HG02763 (cell line): ENCODE measurements at regions not wholly inside any gene's neighbourhood (a gene's known extent, or its start where the extent isn't known, plus 50 kb on each side); places are given as distances from the start of the nearest gene placed in this dataset.

Experiments
- ATAC-seq: cut with Tn5 transposase; IDR thresholded peaks from one replicate; pipeline ENCODE4 v1.9.1; 2021; ENCODE audit warnings: mild to moderate bottlenecking, moderate library complexity; ENCODE audit not compliant: unreplicated experiment

DNA sequence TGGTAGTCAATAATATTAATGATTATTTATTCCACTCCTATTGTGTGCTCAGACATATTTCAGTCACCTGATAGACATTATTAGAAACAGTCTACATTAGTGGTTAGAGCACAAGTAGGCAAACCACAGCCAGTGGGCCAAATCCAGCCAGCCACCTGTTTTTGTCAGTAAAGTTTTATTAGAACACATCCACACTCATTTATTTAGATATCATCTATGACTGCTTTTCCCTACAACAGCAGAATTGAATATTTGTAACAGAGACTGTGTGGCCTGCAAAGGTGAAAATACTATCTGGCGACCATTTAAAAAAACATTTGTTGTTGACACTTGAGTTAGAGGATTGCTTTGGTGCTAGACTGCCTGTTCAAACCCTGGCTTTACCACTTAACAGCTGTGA lies 220.0 kb upstream of the ZFP64 start:
- ATAC-seq: no peak

DNA sequence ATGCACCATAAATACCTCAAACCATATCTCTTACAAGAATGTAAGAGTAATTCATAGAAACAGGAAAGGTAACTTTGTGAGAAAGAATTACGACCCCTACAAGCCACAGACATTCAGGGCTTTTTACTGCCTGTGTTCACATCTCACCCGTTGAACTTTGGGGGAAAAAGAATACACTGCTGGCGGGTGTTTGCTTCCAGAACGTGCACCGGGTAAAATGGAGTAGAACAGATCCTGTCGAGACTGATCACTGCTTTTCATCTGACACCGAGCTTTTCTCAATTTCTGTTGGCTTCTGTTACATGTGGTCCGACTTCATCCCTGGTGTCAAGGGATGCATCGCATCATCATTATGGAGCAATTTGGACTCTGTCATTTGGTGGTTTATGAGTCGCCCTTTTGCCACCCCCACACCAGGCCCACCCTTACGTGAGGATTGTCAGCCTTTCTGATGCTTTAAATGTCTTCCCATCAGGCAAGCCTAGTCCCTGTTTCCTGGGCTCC lies 219.2 kb upstream of the ZFP64 start:
- ATAC-seq: no peak

DNA sequence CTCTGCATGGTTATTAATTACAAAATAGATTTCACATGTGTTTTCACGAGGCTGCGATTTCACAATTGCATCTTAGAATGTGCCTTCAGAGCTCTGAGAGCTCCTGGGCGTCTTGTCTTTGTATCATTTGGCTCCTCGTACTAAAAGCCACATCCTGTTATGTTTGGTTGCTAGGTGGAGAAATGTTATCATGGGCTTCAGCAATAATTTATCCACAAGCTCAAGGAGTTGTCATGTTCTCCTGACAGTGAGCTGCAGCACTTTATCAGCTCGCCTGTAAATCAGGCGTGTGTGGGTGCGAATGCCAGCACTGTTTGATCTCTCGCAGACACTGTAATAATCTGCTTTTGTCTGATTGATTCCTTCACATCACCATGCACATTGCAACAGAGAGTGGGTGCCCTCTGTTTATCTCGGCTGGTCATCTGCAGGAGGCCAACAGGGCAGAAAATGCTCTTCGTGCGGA lies 218.6 kb upstream of the ZFP64 start:
- no peak for ATAC-seq

DNA sequence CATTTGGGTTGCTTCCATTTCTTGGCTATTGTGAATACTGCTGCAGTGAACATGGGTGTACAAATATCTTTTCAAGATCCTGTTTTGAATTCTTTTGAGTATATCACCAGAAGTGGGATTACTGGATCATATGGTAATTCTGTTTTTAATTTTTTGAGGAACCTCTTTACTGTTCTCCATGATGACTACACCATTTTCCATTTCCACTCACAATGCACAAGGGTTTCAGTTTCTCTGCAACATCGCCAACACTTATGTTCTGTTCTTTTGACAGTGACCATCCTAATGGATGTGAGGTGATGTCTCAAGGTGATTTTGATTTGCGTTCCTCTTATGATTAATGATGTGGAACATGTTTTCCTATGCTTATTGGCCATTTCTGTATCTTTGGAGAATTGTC lies 214.4 kb upstream of the ZFP64 start:
- ATAC-seq: no peak

DNA sequence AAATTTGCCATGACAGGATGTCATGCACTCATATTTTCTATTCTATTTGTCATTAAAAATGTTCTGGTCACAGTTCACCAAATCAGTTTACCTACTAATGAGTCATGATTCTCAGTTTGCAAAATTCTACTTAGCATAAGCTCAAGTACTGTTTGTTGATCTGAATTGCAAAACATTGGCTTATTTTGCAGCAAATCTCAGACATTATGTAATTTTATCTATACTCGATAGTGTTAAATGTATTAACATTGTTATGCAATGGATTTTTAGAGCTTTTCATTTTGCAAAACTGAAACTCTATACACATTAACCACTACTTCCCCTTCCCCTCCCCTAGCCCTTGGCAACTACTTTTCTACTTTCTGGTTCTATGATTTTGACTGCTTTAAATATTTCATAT lies 213.8 kb upstream of the ZFP64 start:
- ATAC-seq: peak; percentile 66

DNA sequence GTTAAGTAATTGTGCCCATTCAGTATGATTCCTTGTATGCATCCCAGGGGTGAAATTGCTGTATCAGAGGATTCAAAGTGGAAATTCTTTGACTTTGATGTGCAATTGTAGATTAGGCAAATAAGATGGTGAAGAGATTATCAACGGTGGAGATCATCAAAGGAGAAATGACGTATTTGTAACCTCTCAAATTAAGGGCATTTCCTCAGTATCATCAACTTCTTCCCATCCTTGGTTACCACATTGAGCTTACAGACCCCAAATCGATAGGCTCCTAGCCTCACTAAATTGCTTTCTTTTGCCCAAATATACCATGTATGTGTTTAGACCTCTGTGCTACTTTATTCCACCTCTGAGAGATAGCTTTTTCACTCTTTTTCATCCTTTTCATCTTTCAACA lies 213.1 kb upstream of the ZFP64 start:
- no peak for ATAC-seq

DNA sequence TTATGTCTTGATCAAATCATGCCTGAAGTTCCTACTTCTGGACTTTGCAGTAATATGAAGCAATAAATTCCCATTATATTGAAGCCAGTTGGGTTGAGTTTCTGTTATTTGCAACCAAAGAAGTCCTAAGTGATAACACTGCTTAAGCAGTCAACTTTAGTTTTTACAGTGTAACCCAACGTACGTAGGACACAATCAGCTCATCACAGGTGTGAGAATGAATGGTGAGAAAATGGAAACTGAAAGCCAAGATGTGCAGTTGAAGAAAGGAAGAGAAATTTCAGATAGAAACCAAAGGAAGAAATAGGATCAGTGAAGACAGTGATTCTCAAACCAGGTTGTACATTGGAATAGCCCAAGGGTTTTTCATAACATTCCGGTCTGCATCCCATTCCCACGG lies 211.4 kb upstream of the ZFP64 start:
- ATAC-seq: no peak

DNA sequence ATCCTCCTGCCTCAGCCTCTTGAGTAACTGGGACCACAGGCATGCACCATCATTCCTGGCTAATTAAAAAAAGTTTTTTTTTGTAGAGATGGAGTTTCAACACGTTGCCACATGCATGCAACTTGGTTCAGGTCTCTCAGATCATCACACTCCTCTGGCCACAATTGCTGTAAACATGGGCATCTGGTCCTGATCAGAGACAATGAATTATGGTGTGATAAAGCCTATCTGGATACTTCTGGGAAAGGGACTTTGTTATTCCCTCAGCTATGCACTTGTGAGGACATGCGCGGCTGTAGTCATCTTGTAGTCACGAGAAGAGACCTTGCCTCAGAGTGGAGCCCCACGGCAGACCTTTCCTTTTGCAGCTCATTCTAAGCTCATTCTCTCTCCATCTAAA lies 210.9 kb upstream of the ZFP64 start:
- no peak for ATAC-seq

DNA sequence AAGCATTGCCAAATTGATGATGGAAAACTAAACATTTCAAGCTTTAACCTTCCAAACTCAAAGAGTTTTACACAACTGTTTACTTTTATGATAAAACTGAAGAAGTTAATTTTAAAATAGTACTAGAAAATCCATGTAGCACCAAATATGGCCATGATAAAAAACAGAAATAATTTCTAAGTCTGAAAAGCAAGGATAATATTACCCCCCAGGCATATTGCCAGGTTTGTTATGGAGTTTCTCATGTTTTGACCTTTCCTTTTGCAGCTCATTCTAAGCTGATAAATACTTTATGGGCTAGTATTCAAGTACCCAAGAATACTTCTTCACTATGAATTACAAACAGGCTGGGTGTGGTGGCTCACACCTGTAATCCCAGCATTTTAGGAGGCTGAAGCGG lies 209.9 kb upstream of the ZFP64 start:
- ATAC-seq: no peak

DNA sequence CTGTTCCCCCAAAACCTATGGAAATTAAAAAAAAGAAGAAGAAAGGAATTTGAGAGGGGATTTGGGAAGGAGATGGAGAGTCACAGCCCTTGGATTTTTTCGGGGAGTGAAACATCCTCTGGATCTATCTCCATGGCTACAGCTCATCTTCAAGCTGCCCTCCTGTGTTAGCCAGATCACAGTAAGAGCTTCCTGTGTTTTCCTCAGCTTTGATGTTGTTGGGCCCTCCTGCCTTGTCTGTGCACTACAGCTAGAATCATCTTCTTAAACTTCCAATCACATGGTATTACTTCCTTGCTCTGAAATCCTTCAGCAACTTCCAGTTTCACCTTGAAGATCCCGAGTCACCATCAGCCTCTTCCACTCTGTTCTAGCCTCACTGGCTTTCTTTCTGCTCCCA lies 207.8 kb upstream of the ZFP64 start:
- ATAC-seq: no peak

DNA sequence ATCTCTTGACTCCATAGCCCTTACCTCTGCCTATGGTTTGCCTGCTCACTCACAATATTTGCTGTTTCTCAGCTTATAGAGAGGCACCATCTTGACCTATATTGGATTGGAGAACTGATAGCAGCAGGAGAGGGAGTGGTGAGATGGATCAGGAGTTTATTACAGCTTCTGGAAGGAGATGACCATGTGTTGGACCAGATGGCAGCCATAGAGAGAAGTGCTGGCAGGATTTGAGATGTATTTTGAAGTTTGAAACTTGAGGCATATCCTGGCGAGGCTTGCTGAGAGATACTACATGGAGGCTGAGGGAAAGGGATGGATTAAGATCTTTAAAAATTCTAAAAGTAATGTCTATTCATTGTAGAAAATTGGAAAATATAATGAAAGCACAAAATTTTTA lies 198.0 kb upstream of the ZFP64 start:
- no peak for ATAC-seq

DNA sequence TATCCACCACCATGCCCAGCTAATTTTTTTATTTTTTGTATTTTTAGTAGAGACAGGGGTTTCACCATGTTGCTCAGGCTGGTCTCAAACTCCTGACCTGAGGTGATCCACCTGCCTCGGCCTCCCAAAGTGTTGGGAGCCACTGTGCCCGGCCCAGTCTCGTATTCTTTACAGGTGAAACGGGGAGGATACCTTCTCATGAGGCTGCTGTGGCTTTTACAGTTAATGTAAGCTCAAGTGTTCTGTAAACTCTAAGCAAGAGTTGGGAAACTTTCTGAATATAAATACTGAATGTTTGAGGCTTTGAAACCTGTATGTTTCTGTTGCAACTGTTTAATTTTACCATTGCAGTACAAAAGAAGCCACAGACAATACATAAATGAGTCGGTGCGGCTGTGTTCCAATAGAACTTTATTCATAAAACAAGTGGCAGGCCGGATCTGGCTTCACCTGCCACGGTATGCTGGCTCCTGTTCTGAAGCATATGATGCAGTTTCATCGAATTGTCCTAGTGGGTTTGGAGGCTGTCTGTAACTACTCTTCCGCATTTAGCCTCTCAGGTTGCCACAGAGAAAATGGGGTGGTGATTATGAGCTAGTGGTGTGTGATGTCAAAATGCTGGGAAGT lies 192.5 kb upstream of the ZFP64 start:
- no peak for ATAC-seq

DNA sequence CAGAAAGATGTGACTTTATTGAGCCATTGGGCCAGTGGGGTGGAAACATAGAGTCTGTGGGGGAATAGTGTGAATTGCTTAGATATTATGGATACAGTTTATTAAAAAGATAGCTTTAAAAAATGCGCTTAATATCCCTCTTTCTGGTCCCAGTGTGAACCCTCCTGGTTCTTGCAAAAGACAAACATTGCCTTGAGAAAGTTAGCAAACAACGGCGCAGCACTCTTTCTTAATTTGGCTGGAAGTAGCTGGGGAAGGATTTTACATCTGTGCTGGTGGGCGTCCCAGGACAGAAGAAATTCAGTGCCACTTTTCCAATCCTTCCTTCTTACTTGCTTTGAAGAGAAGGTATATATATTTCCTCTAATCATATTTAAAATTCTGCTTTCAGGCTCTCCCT lies 191.4 kb upstream of the ZFP64 start:
- ATAC-seq: no peak

DNA sequence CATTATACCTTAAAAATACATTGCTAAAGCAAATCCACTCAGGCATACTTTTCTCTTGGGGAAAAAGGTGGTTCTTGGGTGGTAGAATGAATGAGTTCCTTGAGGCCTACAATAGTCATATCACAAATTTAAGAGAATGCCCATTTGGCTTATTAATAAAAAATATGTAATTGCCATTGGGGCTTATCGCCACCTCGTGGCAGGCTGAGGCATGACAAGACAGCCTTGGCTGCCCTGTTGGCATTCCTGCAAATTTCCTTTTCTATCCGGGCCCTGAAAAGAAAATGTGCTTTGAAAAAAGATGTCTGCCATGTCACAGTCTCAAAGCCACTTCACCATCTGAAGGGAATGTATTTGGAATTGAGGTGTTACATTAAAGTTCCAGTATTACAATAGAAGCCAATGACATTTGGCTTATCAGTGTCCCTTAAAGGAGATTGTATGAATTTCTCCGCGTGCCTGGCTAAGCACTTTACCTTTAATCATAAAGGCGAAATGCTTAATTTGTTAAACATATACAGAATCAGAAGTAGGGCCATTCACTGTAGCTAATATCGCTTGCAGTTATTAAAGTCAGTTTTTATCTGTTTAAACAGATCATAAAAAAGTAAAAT lies 188.3 kb upstream of the ZFP64 start:
- ATAC-seq: no peak

DNA sequence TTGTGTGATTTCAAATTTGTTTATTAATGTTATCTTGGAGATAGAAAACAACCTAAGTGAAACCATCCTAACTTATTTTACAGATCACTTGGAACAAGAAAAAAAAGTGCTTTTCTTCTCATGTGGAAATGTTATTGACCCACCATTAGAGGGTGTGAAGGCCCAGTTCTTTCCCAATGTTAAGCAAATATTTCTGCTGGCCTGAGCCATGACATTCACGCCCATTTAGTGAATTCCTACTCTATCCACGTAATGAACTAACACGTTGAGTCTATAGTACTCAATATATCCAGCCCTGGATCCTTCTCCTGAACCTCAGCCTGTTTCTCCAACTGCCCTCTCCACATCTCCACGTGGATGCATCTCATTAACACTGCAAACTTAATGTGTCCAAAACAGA lies 180.6 kb upstream of the ZFP64 start:
- ATAC-seq: no peak

DNA sequence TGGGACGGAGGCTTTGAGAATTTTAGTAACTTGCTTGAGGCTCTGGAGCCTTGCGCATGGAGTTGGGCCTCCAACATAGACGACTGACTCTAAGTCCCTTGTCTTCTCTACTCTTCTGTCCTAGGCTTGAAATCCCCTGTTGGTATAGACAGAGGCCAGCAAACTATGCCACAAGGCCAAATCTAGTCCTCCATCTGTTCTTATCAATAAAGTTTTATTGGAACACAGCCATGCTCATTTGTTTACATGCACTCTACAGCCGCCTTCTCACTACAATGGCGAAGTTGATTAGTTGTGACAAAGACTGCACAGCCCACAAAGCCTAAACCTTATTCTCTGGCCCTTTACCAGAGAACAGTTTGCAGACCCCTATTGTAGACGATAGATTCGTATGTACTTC lies 174.1 kb upstream of the ZFP64 start:
- ATAC-seq: no peak

DNA sequence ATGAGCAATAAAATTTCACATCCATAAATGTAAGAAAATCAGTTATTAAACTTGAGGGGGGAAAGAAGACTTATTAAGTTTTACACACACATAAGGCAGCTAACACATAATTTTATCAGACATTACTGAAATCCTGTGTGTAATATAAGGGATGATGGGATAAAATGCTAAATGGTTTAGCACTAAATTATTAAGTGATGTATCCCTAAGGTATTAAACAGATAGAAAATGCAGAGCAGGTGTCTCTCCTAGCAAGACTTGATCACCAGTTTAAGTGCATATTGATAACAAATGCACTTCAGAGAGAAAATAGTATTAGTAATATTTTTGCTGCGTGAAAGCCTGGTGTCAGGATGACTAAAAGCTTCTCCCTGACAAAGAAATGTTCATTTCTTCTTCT lies 172.8 kb upstream of the ZFP64 start:
- ATAC-seq: no peak

DNA sequence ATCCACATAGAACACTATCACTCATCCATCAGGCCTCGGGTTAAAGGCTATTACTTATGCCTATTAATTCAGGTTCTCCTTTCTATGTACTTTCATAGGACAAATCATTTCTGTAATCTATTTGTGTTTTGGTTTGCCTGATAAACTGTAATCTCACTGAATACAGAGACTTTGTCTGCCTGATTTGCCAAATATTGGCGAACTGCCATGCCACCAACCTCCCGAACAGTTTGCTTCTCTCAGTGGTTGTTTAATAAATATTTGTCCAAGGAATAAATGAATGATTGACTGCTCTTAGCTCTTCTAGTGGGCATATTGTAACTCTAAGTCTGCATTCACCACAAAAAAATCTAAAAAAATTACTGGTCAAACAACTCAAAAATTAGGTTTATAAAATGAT lies 170.1 kb upstream of the ZFP64 start:
- no peak for ATAC-seq

DNA sequence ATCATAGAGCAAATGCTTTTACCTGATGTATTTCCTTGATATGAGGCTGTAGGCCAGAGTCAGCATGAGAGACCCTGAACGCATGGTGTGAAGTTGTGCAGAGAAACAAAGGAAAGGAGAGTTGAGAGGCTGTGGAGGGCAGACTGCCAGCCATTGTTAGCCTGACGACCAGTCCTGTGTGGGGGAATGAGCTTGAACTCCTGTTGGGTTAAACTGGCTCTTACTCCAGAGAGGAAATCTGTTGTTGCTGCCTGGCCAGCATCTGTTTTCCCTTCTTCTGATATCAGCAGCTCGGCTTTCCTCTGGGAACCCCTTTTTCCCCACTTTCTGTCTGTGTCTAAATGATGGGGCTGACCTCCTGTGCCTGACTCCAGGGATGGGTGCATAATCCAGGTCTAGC lies 158.2 kb upstream of the ZFP64 start:
- ATAC-seq: no peak

DNA sequence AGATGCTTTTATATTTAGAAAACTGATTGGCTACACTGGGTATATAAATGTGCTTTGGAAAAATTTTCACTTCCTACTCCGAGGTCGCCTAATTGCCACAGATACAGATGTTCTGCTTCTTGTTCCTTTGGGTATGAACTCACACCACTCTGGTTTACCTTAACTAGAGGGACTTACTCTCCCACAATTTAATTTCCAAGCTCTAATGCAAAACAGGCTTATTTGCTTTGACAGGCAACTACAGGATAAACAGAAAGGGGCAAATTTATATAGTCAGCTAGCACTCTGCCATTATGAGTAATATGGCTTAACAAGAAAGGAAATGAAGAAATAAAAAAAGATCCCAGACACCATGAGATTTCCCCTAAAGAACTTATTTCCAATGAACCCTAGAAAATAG lies 156.9 kb upstream of the ZFP64 start:
- ATAC-seq: no peak

DNA sequence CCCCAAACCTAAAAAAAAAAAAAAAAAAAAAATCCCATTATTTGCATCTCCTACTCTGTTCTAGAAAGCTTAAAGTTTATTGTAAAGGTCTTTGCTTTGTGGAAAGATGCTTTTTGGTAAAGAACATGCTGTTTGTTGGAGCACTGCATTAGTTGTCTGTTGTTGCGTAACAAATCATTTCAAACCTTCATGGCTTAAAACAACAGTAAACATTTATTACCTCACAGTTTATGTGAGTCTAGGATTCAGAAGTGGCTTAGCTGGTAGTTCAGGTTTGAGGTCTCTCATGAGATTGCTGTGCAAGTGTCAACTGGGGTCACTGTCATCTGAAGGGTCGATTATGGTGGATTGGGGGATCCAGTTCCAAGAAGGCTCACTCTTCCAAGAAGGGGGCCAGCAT lies 155.2 kb upstream of the ZFP64 start:
- no peak for ATAC-seq

DNA sequence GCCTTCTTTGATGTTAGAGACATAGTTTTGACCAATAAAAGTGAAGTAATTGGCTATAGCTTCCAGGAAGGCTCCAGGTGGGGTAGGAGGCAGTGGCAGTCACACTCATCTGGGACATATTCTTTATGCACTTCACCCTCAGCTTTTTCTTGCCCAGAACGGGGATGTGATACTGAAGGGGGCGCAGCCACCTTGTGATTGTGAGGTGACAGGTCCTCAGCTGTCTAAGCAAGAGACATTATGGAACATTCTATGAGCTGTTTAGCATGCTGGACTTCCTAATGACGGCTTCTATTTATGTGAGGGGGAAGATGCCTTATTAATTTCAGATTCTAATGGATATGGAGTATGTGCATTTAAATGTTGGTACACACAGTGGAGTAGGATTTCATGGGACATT lies 151.3 kb upstream of the ZFP64 start:
- no peak for ATAC-seq

DNA sequence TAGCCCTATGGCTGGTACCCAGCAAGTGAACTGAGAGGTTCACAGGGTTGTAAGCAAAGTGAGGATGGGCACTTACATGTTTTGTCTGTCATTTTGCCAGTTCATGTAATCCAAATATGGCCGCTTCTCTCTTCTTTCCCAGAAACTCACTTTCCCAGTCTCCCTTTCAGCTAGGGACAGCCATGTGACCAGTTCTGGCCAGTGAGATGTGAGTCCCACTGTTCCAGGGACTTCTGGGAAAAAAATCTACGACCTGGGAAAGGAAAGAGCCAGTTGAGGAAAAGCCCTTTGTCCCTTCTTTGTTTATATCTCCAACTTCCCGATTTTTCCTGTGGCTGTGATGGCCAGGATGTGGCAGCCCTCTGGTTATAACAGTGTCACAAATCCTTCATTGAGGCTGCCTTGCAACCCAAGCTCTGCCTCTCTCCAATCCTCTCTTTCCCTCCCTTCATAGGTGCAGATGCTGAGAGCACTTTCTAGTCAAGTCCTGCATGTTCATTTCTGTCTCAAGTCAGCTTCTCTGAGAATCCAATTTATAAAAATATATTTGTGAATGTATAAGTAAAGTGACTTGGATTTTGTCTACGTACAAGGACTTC lies 148.6 kb upstream of the ZFP64 start:
- no peak for ATAC-seq
